ENCODE measurements at regions not wholly inside any gene's neighbourhood (a gene's known extent, or its start where the extent isn't known, plus 50 kb on each side); places are given as distances from the start of the nearest gene placed in this dataset.

DNA sequence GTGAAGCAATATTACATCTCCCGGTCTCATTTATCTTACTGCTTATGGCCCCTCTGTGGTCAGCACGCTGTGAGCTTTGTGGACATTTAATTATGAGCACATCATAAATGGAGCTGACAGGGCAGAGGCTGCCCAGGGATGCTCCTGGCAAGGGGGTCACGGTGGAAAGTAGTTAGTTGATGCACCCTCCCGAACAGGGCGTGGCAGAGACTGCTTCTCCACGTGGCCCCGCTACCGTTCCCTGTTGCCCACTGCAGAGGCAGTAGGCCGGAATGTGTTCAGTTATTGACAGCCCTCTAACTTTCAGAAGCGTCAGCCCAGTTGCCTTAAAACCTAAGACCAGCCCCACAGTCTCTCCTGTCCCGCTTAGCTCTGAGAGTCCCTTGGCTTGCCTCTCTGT is 180.3 kb upstream of the ZNF507 start:
- no peak overlapping the region for H3K4me3 Mint-ChIP-seq
- no peaks in the 10 kb centered on the region for H3K9me3 Mint-ChIP-seq

GRCh38 chr19:32165750-32166149 is 179.7 kb upstream of the ZNF507 start:
- Mint-ChIP-seq H3K4me1 (no peaks in the 10 kb centered on the region), H3K27ac (no peak overlapping the region), H3K4me3 (no peak overlapping the region), H3K27me3 (peaks cover 5% of the 10 kb centered on the region), H3K36me3 (no peaks in the 10 kb centered on the region), H3K9me3 (no peaks in the 10 kb centered on the region)

More for the DNA sequence above, 180.3 kb upstream of the ZNF507 start:
- Mint-ChIP-seq H3K36me3 (no peaks in the 10 kb centered on the region), H3K27ac (no peak overlapping the region), H3K4me1 (no peaks in the 10 kb centered on the region), H3K27me3 (peaks cover 5% of the 10 kb centered on the region)

DNA sequence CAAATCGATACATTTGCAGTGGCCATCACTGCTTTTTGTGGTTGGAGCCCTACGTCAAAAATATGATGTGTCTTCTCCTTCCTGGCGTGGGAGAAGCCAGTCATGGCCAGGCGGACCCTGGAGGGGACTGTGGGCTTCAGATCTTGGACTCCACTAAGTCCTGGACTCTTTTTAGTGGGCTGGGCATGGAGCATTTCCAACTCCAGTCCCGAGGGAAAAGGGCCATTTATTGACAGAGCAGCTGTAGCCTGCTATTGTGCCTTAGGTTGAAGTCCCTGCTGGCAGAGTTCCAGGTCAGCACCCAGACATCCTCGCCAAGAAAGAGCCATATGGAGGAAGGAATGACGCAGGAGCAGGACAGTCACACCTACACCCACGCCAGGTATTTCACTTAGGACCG is 179.2 kb upstream of the ZNF507 start:
- Mint-ChIP-seq H3K27ac (no peak overlapping the region), H3K36me3 (no peaks in the 10 kb centered on the region), H3K9me3 (no peaks in the 10 kb centered on the region), H3K4me3 (no peak overlapping the region), H3K27me3 (peaks cover 5% of the 10 kb centered on the region), H3K4me1 (no peaks in the 10 kb centered on the region)

DNA sequence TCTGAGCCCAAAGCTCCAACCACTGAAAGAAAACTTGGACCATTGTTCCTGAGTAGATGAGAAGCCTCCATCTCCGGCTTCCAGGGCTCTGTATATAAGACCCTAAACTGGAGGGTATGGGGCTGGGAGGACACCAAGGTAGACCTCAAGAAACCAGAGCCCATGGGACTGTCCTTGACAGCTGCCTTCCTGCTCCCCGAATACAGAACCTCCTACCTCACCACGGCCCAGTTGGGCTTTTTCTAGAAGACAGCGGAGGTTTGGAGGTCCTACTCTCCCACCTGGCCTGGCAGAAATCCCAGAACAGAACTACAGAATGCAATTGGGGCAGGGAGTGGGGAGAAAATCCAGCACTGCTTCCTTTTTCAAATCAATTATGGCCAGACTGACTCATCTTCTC is 177.3 kb upstream of the ZNF507 start:
- Mint-ChIP-seq H3K27ac (no peak overlapping the region), H3K4me1 (no peaks in the 10 kb centered on the region), H3K36me3 (no peaks in the 10 kb centered on the region), H3K27me3 (peaks cover 5% of the 10 kb centered on the region), H3K4me3 (no peak overlapping the region), H3K9me3 (no peaks in the 10 kb centered on the region)

GRCh38 chr19:32168606-32169005 is 176.8 kb upstream of the ZNF507 start:
- Mint-ChIP-seq H3K36me3 (no peaks in the 10 kb centered on the region), H3K27me3 (peaks cover 5% of the 10 kb centered on the region), H3K9me3 (no peaks in the 10 kb centered on the region), H3K4me1 (no peaks in the 10 kb centered on the region), H3K27ac (no peak overlapping the region), H3K4me3 (no peak overlapping the region)

GRCh38 chr19:32171719-32172151 is 173.7 kb upstream of the ZNF507 start:
- Mint-ChIP-seq H3K9me3 (no peaks in the 10 kb centered on the region), H3K27ac (no peak overlapping the region), H3K27me3 (peaks cover 5% of the 10 kb centered on the region), H3K4me1 (no peaks in the 10 kb centered on the region), H3K36me3 (no peaks in the 10 kb centered on the region), H3K4me3 (no peak overlapping the region)

DNA sequence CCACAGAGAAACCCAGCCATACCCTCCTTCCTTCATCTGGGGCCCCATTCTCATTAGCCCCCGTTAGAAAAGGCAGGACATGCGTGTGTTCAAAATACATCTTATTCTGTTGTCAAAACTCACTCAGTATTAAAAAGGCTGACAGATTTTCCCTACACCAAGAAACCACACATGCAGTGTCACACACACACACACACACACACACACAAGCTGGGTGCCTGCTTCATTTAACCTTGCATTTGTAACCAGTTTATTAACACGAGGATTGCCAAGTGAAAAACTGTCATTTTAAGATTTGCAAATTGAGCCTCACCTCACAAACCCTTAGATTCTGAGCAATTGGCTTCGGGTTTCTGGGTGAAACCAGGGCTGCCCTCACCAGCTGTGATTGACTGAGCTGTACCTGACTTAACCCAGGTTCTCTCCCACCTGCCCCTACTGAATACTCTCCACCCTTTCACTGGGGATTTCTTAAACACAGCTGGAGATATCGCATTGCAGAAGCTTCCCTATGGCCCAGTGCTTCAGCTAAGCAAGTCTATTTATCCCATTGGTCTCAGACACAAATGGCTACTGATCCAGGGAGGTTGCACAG is 172.7 kb upstream of the ZNF507 start:
- Mint-ChIP-seq H3K4me1 (no peaks in the 10 kb centered on the region), H3K9me3 (no peaks in the 10 kb centered on the region), H3K27me3 (peaks cover 5% of the 10 kb centered on the region), H3K4me3 (no peak overlapping the region), H3K27ac (no peak overlapping the region), H3K36me3 (no peaks in the 10 kb centered on the region)

- H3K4me1 Mint-ChIP-seq = no peaks in the 10 kb centered on the region
- no peak overlapping the region for H3K4me3 Mint-ChIP-seq
- H3K9me3 Mint-ChIP-seq = no peaks in the 10 kb centered on the region
- no peaks in the 10 kb centered on the region for H3K36me3 Mint-ChIP-seq
- peaks cover 3% of the 10 kb centered on the region for H3K27me3 Mint-ChIP-seq
- H3K27ac Mint-ChIP-seq = no peak overlapping the region
Observed at GRCh38 chr19:32173836-32174235, 171.6 kb upstream of the ZNF507 start.

DNA sequence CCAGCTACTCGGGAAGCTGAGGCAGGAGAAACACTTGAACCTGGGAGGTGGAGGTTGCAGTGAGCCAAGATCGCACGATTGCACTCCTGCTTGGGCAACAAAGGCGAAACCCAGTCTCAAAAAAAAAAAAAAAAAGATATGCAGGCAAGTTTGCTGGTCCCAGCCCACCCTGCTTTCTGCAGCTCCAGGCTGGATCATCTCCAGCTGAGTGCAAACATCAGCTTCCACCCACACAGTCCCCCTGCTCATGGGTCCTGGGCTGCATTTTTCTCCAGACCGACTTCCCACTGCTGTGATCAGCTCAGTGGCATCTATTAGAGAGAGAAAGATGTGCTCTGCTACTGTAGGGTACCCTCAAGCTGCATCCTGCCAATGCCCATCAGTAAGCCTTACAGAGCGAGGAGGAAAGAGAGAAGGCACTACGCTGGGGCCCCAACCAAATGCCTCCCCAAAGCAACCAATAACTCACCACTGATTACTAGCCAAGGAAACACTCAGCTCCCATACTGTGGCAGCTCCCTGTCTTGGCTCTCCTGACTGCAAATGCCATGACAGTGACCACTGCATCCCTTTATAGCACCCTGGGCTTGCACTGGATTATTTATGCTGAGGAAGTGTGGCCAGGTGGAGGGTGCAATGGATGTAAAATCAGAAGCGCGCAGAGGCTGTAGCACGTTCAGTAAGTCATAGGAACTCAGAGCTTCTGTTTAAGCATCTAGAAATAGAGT is 170.9 kb upstream of the ZNF507 start:
- no peaks in the 10 kb centered on the region for H3K27me3 Mint-ChIP-seq
- H3K4me1 Mint-ChIP-seq = no peaks in the 10 kb centered on the region
- H3K9me3 Mint-ChIP-seq = no peaks in the 10 kb centered on the region
- no peak overlapping the region for H3K27ac Mint-ChIP-seq
- no peaks in the 10 kb centered on the region for H3K36me3 Mint-ChIP-seq
- H3K4me3 Mint-ChIP-seq = no peak overlapping the region

- H3K4me1 Mint-ChIP-seq = no peaks in the 10 kb centered on the region
- no peak overlapping the region for H3K27ac Mint-ChIP-seq
- H3K9me3 Mint-ChIP-seq = no peaks in the 10 kb centered on the region
- no peak overlapping the region for H3K4me3 Mint-ChIP-seq
- H3K27me3 Mint-ChIP-seq = no peaks in the 10 kb centered on the region
- no peaks in the 10 kb centered on the region for H3K36me3 Mint-ChIP-seq
Observed at GRCh38 chr19:32176591-32176990, 168.8 kb upstream of the ZNF507 start.

GRCh38 chr19:32177686-32178085 is 167.7 kb upstream of the ZNF507 start:
- H3K9me3 Mint-ChIP-seq = no peaks in the 10 kb centered on the region
- no peak overlapping the region for H3K27ac Mint-ChIP-seq
- no peak overlapping the region for H3K4me3 Mint-ChIP-seq
- H3K36me3 Mint-ChIP-seq = no peaks in the 10 kb centered on the region
- H3K4me1 Mint-ChIP-seq = no peaks in the 10 kb centered on the region
- no peaks in the 10 kb centered on the region for H3K27me3 Mint-ChIP-seq

DNA sequence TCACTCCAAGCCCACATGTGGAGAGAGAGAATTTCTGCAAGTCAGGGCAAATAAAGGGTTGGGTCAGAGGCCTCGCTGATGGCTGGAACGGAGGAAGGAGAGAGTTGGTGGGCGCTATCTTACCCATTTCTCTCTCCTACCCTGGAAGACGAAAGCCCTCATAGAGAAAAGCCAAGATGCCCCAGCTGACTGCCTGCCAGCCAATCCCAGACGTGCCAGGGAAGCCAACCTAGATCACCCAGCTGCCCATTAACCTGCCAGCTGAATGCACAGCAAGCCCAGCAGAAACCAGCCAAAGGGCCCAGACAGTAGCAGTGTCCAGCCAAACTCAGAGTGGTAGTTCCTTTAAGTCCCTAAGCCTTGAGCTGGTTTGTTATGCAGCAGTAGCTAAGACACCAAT is 167.0 kb upstream of the ZNF507 start:
- no peak overlapping the region for H3K4me3 Mint-ChIP-seq
- no peaks in the 10 kb centered on the region for H3K4me1 Mint-ChIP-seq
- no peak overlapping the region for H3K27ac Mint-ChIP-seq
- H3K9me3 Mint-ChIP-seq = no peaks in the 10 kb centered on the region
- H3K36me3 Mint-ChIP-seq = no peaks in the 10 kb centered on the region
- H3K27me3 Mint-ChIP-seq = peaks cover under 1% of the 10 kb centered on the region

DNA sequence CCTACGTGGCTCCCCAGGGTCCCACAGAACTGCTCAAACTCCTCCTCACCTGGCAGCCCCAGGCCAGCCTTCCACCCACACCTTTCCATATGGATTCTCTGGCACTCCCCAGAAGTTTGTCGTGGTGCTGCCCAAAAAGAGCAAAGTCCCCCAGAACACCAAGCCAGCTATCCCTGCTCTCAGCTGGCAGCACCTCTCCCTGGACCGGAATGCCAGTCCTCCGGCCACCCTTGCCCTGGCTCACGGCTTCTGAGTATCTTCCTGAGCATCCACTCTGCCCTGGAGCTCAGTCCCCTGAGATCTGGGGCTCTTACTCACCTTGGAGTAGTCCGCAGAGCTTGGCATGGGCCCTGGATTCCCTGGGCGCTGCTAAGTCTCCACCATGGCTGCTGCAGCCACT is 166.5 kb upstream of the ZNF507 start:
- Mint-ChIP-seq H3K36me3 (no peaks in the 10 kb centered on the region), H3K27ac (no peak overlapping the region), H3K27me3 (peaks cover 2% of the 10 kb centered on the region), H3K9me3 (no peaks in the 10 kb centered on the region), H3K4me1 (no peaks in the 10 kb centered on the region), H3K4me3 (no peak overlapping the region)

DNA sequence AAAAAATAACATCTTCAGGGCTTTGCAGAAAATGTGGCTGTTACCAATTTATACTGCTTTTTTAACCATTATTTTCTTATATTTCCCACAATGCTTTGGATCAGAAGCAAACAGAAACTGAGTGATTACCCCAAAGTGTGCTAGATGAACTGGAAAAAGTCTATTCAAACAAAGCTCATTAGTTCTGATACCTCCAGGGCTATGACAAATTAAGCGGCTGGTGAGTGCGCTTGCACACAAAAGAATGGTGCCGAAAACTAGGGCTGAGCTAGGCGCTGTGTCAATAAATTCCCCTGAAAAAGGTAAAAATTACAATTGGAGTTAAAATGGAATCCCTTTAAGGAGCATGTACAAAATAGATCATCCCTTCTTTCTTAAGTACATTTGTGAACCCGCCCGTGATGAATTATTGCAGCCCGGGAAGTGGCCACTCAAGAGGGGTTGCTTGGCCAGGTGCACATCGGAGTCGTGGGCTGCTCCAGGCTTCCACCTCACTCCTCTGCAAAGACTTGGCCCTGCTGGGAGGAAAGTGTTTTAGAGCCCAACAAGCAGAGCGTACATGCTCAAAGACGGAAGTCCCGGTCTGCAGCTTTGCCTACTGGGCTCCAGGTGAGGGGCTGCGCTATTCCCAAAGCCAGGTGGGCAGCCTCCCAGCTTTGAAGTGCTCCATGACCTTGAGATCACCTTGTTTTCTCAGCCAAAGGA is 164.0 kb upstream of the ZNF507 start:
- H3K4me3 Mint-ChIP-seq = no peak overlapping the region
- H3K27me3 Mint-ChIP-seq = peaks cover 2% of the 10 kb centered on the region
- no peaks in the 10 kb centered on the region for H3K36me3 Mint-ChIP-seq
- H3K4me1 Mint-ChIP-seq = no peaks in the 10 kb centered on the region
- no peaks in the 10 kb centered on the region for H3K9me3 Mint-ChIP-seq
- no peak overlapping the region for H3K27ac Mint-ChIP-seq

- Mint-ChIP-seq H3K36me3 (no peaks in the 10 kb centered on the region), H3K27me3 (peaks cover 3% of the 10 kb centered on the region), H3K27ac (no peak overlapping the region)
Observed at GRCh38 chr19:32186542-32187330, 158.7 kb upstream of the ZNF507 start.

DNA sequence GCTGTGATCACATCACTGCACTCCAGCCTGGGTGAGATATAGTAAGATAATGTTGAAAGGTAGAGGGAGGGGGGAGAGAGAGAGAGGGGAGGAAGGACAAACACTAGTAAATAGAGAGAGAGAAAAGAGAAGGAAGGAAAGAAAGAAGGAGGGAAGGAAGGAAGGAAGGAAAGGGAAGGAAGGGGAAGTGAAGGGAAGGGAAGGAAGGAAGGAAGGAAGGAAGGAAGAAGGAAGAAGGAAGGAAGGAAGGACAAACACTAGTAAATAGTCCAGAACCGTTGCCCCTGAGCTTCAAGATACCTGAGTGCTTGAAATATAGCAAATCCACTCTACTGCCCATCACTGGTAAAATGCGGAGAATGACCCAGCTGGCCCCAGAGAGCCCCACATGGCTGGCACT is 156.5 kb upstream of the ZNF507 start:
- Mint-ChIP-seq H3K9me3 (no peaks in the 10 kb centered on the region), H3K36me3 (no peaks in the 10 kb centered on the region), H3K4me3 (no peak overlapping the region), H3K4me1 (no peaks in the 10 kb centered on the region), H3K27me3 (peaks cover 4% of the 10 kb centered on the region), H3K27ac (no peak overlapping the region)

More at GRCh38 chr19:32186542-32187330, 158.7 kb upstream of the ZNF507 start:
- H3K4me1 Mint-ChIP-seq = no peaks in the 10 kb centered on the region
- H3K9me3 Mint-ChIP-seq = no peaks in the 10 kb centered on the region
- no peak overlapping the region for H3K4me3 Mint-ChIP-seq
